HG02642 (cell line): ENCODE measurements at regions not wholly inside any gene's neighbourhood (a gene's known extent, or its start where the extent isn't known, plus 50 kb on each side); places are given as distances from the start of the nearest gene placed in this dataset.

Experiments
- ATAC-seq: cut with Tn5 transposase; IDR thresholded peaks from one replicate; pipeline ENCODE4 v1.9.1; 2021; ENCODE audit warnings: mild to moderate bottlenecking; ENCODE audit not compliant: unreplicated experiment, poor library complexity

DNA sequence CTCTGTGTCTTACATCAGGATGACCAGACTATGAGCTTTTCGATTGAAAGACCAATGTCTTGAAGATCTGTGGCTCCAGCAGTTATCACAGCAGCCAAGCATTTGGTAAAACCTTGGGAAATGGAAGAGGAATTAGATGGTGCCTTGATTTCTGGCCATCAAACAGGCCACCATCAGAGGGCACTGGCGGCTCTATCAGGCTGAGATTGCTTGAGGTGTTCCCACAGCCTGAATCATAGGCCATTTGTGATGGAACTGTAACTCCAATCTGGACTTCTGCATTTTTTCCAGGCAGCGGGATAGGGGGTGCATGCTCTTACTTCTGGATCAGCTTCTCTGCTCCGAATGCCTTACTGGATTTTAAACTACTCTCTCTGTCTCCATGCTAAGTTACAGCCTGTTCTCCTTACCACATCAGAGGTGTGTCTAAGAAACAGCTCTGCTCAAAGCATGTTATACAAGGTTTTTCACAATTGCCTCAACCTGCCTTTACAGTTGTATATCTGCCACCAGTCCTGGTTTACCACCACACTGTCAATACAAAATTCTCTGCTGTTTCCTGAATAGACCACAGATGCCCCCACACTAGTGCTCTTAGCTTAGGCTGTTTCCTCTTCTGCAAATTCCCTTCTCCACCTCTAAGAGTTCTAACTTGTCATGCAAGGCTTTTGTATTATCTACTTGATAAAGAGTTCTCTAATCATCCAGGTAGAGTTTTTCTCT is 180.9 kb downstream of the PTGER3 start:
- ATAC-seq: no peak

GRCh38 chr1:70871790-70872189 is 175.8 kb downstream of the PTGER3 start:
- no peak for ATAC-seq

DNA sequence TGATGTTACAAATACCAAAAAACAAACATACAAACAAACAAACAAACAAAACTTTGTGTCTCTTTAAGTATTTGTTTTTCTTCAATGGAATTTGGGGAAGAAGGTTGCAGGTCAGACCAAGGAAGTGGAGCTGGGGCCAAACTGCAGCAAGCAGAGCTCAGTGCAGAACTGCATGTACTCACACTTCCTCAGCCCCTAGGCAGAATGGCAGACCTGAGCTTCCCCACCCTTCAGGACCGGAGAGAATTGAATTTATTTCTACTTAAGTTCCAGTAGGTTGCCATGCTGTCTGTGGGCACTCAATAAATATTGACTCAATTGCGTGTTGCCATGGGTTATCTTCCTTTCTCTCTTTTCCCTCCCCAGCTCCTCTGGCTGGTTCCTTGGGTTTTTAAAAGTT is 173.6 kb downstream of the PTGER3 start:
- no peak for ATAC-seq

DNA sequence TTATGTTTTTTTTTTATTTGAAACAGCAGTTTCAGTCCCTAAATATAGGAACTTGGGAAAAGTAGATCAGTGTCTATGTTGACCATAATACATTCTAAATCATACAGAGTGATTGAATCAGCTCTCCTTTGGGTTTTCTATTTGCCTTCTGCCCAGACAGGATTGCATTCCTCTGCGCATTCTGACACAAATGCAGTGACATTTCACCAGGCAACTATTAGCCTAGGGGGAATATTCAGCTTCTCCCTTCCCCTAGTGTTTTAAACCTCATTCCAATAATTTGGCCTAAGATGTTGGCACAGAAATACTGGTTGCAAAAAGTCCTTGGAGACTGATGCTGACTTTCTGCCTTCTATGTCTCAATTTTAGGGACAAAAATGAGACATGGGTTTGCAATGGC is 172.8 kb downstream of the PTGER3 start:
- no peak for ATAC-seq

GRCh38 chr1:70877343-70877742 is 170.3 kb downstream of the PTGER3 start:
- no peak for ATAC-seq

DNA sequence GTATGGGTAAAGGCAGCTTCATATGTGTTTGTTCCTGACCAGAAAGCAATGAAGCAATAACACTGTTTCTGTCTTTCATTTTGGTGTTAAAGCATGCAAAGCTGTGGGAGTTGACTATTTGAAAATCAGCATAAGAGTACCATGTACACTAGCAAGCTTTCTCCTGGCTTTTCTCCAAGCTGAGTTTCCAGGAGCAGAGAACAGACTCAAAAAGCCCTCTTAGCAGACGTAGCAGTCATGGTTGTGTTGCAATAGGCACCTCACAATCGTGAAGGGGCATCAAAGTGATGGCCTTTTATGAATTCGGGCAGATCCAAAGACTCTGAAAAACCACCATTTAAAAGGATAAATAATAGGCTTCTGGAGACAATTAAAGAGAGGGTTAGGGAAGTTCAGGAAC is 159.7 kb downstream of the PTGER3 start:
- ATAC-seq: no peak

DNA sequence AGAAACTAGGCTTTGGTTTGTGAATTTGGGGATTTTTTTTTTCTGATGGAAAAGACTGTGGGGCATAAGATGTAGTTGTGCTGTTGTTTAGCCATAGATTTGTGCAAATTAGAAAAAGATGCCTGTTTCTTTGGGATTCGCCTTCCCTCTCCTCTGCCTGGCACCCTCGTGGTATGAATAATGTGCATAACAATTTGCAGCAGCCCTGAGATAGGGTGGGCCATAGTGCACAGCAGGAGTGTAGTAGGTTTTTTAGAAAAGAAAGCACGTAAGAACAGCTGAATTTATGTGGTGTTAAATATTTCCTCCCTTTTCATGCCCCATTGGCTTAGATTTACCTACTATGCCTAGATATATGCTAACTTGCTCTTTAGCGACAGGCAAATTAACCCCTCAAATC is 158.9 kb downstream of the PTGER3 start:
- no peak for ATAC-seq

DNA sequence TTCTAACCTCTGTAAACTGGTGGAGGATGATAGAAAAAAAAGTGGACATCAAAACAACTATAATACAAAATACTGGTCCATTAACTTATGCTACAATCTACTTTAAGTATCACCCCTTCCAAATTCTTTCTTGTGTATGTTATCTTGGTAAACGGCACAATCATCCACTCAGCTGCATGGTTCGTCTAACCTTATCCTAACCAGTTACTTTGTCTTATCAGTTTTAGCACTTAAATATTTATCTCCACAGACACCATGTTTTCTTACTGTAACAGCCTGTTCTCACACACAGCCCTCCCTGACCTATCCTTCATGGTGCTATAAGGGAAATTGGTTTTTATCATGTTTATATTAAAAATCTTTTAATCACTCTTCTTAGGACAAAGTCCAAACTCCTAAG is 157.2 kb downstream of the PTGER3 start:
- ATAC-seq: no peak

- ATAC-seq: no peak
Measured at GRCh38 chr1:70891051-70891843, 156.4 kb downstream of the PTGER3 start.

DNA sequence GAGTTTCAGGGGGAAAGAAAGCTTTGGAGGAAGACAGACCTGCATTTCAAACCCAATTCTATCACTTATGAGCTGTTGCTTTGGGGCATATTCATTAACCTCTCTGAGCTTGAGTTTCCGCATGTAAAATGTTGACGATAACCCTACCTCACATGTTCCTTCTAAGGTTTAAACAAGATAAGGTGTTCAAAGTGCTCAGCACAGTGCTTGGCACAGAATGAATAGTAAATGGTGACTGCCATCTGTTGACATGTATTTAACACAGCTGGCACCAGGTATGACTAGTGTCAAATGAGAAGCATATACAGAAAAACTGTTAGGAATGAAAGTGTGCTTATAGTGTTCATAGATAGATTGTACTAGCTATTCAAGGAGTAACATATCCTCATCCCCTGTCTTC is 155.5 kb downstream of the PTGER3 start:
- ATAC-seq: no peak

GRCh38 chr1:70892930-70893329 is 154.7 kb downstream of the PTGER3 start:
- ATAC-seq: no peak

GRCh38 chr1:70893381-70893780 is 154.2 kb downstream of the PTGER3 start:
- ATAC-seq: no peak

GRCh38 chr1:70895531-70895930 is 152.1 kb downstream of the PTGER3 start:
- no peak for ATAC-seq

DNA sequence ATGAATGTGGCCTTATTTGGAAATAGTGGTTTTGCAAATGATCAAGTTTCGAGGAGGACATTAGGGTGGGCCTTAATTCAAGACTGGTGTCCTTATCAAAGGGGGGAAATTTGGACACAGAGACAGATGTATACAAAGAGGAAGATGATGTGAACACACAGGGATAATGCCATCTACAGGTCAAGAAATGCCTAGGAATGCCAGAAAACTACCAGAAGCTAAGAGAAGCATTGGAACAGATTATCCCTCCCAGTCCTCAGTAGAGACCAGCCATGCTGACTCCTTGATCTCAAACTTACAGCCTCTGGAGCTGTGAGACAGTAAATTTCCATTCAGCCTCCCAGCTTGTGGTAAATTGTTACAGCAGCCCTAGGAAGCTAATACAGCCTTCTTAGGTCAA is 151.4 kb downstream of the PTGER3 start:
- ATAC-seq: no peak

GRCh38 chr1:70897273-70897672 is 150.3 kb downstream of the PTGER3 start:
- no peak for ATAC-seq

- no peak for ATAC-seq
Measured at GRCh38 chr1:70899735-70900134, 147.9 kb downstream of the PTGER3 start.

- ATAC-seq: no peak
Measured at GRCh38 chr1:70902211-70902610, 145.4 kb downstream of the PTGER3 start.

GRCh38 chr1:70906800-70907199 is 140.8 kb downstream of the PTGER3 start:
- no peak for ATAC-seq

GRCh38 chr1:70907563-70908310 is 139.9 kb downstream of the PTGER3 start:
- no peak for ATAC-seq

- ATAC-seq: no peak
Measured at GRCh38 chr1:70909262-70909822, 138.3 kb downstream of the PTGER3 start.

- peak; percentile 78 for ATAC-seq
Measured at GRCh38 chr1:70910013-70910412, 137.6 kb downstream of the PTGER3 start.
